Activated naive CD4-positive, alpha-beta T cell treated with anti-CD3 and anti-CD28 coated beads for 36 hours (primary cell): ENCODE measurements at regions not wholly inside any gene's neighbourhood (a gene's known extent, or its start where the extent isn't known, plus 50 kb on each side); places are given as distances from the start of the nearest gene placed in this dataset.

Source experiments
- CTCF ChIA-PET: fragments of 350-600 bp; sonication (Branson Sonifier 250); formaldehyde crosslinking; loops from one replicate; lab custom pipeline; 2021; ENCODE audit warnings: antibody characterized with exemption; lab: Charles Lee
- DNase-seq: peaks from one replicate; pipeline ENCODE4 v3.0.0-alpha.2; 2020
- H3K27ac Mint-ChIP-seq: one replicate; pipeline ENCODE4 v1.8.0; 2021; ENCODE audit warnings: mild to moderate bottlenecking, mixed read lengths
- H3K27me3 Mint-ChIP-seq: one replicate; pipeline ENCODE4 v1.8.0; 2021; ENCODE audit warnings: low read depth, mixed read lengths
- H3K36me3 Mint-ChIP-seq: one replicate; pipeline ENCODE4 v1.8.0; 2021; ENCODE audit warnings: low read depth, mixed read lengths
- H3K4me1 Mint-ChIP-seq: one replicate; pipeline ENCODE4 v1.8.0; 2021; ENCODE audit warnings: low read depth, mixed read lengths
- H3K4me3 Mint-ChIP-seq: one replicate; pipeline ENCODE4 v1.8.0; 2021; ENCODE audit warnings: mild to moderate bottlenecking, moderate library complexity, mixed read lengths
- H3K9me3 Mint-ChIP-seq: one replicate; pipeline ENCODE4 v1.8.0; 2021; ENCODE audit warnings: mixed read lengths
- intact Hi-C: fragments of 100-400 bp; cut with micrococcal nuclease; formaldehyde crosslinking; loops from one replicate; pipeline ENCODE4 v1.15.1; 2023

- DNase-seq = no peak
- no peak overlapping the region for H3K27ac Mint-ChIP-seq
- intact Hi-C loops = no loop called here
- H3K4me3 Mint-ChIP-seq = no peak overlapping the region
- H3K9me3 Mint-ChIP-seq = no peaks in the 10 kb centered on the region
- no peaks in the 10 kb centered on the region for H3K27me3 Mint-ChIP-seq
- H3K4me1 Mint-ChIP-seq = no peaks in the 10 kb centered on the region
- CTCF ChIA-PET = interaction anchor here (0.7 kb wide), 1 partner anchor 426 kb away, joined by 6 read pairs; no protein-coding TSS in a partner anchor
- no peaks in the 10 kb centered on the region for H3K36me3 Mint-ChIP-seq
Observed at GRCh38 chr1:87584586-87584985, 255.9 kb downstream of the LMO4 start.

- Mint-ChIP-seq H3K27ac (no peak overlapping the region), H3K36me3 (no peaks in the 10 kb centered on the region), H3K27me3 (no peaks in the 10 kb centered on the region), H3K4me1 (no peaks in the 10 kb centered on the region), H3K4me3 (no peak overlapping the region), H3K9me3 (no peaks in the 10 kb centered on the region)
- intact Hi-C loops = no loop called here
- no peak for DNase-seq
- CTCF ChIA-PET = no interaction called here
Observed at GRCh38 chr1:87586501-87586900, 257.8 kb downstream of the LMO4 start.

GRCh38 chr1:87588495-87588894 is 259.8 kb downstream of the LMO4 start:
- Mint-ChIP-seq H3K4me1 (no peaks in the 10 kb centered on the region), H3K36me3 (no peaks in the 10 kb centered on the region), H3K4me3 (no peak overlapping the region), H3K9me3 (no peaks in the 10 kb centered on the region), H3K27me3 (no peaks in the 10 kb centered on the region), H3K27ac (no peak overlapping the region)
- CTCF ChIA-PET = no interaction called here
- intact Hi-C loops = no loop called here
- DNase-seq = no peak

GRCh38 chr1:87591492-87591891 is 262.8 kb downstream of the LMO4 start:
- no peaks in the 10 kb centered on the region for H3K4me1 Mint-ChIP-seq
- CTCF ChIA-PET = no interaction called here
- intact Hi-C loops = no loop called here
- H3K36me3 Mint-ChIP-seq = no peaks in the 10 kb centered on the region
- DNase-seq = no peak
- H3K27me3 Mint-ChIP-seq = no peaks in the 10 kb centered on the region
- no peak overlapping the region for H3K4me3 Mint-ChIP-seq
- H3K9me3 Mint-ChIP-seq = no peaks in the 10 kb centered on the region
- no peak overlapping the region for H3K27ac Mint-ChIP-seq

GRCh38 chr1:87592156-87592555 is 263.5 kb downstream of the LMO4 start:
- Mint-ChIP-seq H3K27ac (no peak overlapping the region), H3K36me3 (no peaks in the 10 kb centered on the region), H3K9me3 (no peaks in the 10 kb centered on the region), H3K4me3 (no peak overlapping the region), H3K27me3 (no peaks in the 10 kb centered on the region), H3K4me1 (no peaks in the 10 kb centered on the region)
- intact Hi-C loops = no loop called here
- CTCF ChIA-PET = interaction anchor here (0.7 kb wide), 1 partner anchor 51 kb away, joined by 3 read pairs; no protein-coding TSS in a partner anchor
- no peak for DNase-seq

GRCh38 chr1:87594736-87595383 is 266.2 kb downstream of the LMO4 start:
- H3K27me3 Mint-ChIP-seq = no peaks in the 10 kb centered on the region
- no peaks in the 10 kb centered on the region for H3K9me3 Mint-ChIP-seq
- intact Hi-C loops = no loop called here

GRCh38 chr1:87595384-87595781 is 266.7 kb downstream of the LMO4 start:
- intact Hi-C loops = no loop called here
- no peaks in the 10 kb centered on the region for H3K27me3 Mint-ChIP-seq
- CTCF ChIA-PET = interaction anchor here (0.7 kb wide), 1 partner anchor 9 kb away, joined by 3 read pairs; no protein-coding TSS in a partner anchor
- no peaks in the 10 kb centered on the region for H3K9me3 Mint-ChIP-seq
- no peaks in the 10 kb centered on the region for H3K36me3 Mint-ChIP-seq
- DNase-seq = no peak
- no peak overlapping the region for H3K4me3 Mint-ChIP-seq
- H3K4me1 Mint-ChIP-seq = no peaks in the 10 kb centered on the region
- H3K27ac Mint-ChIP-seq = no peak overlapping the region

More at GRCh38 chr1:87594736-87595383, 266.2 kb downstream of the LMO4 start:
- H3K27ac Mint-ChIP-seq = no peak overlapping the region
- no peaks in the 10 kb centered on the region for H3K4me1 Mint-ChIP-seq
- no peaks in the 10 kb centered on the region for H3K36me3 Mint-ChIP-seq
- CTCF ChIA-PET = interaction anchor here (0.7 kb wide), 1 partner anchor 9 kb away, joined by 3 read pairs; no protein-coding TSS in a partner anchor
- H3K4me3 Mint-ChIP-seq = no peak overlapping the region
- no peak for DNase-seq

- intact Hi-C loops = no loop called here
- Mint-ChIP-seq H3K36me3 (no peaks in the 10 kb centered on the region), H3K27me3 (peaks cover 3% of the 10 kb centered on the region), H3K27ac (no peak overlapping the region), H3K4me3 (no peak overlapping the region), H3K9me3 (no peaks in the 10 kb centered on the region), H3K4me1 (no peaks in the 10 kb centered on the region)
- CTCF ChIA-PET = interaction anchor here (0.6 kb wide), 2 partner anchors 268 to 688 kb away, joined by 3 to 4 read pairs; no protein-coding TSS in a partner anchor
- DNase-seq = no peak
Observed at GRCh38 chr1:87598429-87598828, 269.7 kb downstream of the LMO4 start.

GRCh38 chr1:87599569-87599968 is 270.9 kb downstream of the LMO4 start:
- no peaks in the 10 kb centered on the region for H3K36me3 Mint-ChIP-seq
- no peaks in the 10 kb centered on the region for H3K9me3 Mint-ChIP-seq
- H3K4me1 Mint-ChIP-seq = no peaks in the 10 kb centered on the region
- DNase-seq = no peak
- CTCF ChIA-PET = interaction anchor here (0.6 kb wide), 1 partner anchor 73 kb away, joined by 3 read pairs; no protein-coding TSS in a partner anchor
- intact Hi-C loops = no loop called here
- H3K27ac Mint-ChIP-seq = no peak overlapping the region
- peaks cover 6% of the 10 kb centered on the region for H3K27me3 Mint-ChIP-seq
- H3K4me3 Mint-ChIP-seq = no peak overlapping the region

- Mint-ChIP-seq H3K27me3 (peaks cover 6% of the 10 kb centered on the region), H3K27ac (no peak overlapping the region), H3K9me3 (no peaks in the 10 kb centered on the region), H3K36me3 (no peaks in the 10 kb centered on the region), H3K4me3 (no peak overlapping the region), H3K4me1 (no peaks in the 10 kb centered on the region)
- intact Hi-C loops = no loop called here
- CTCF ChIA-PET = interaction anchor here (0.6 kb wide), 1 partner anchor 72 kb away, joined by 3 read pairs; no protein-coding TSS in a partner anchor
- DNase-seq = no peak
Observed at GRCh38 chr1:87600055-87600850, 271.6 kb downstream of the LMO4 start.

- intact Hi-C loops = no loop called here
- Mint-ChIP-seq H3K9me3 (no peaks in the 10 kb centered on the region), H3K36me3 (no peaks in the 10 kb centered on the region), H3K27me3 (peaks cover 6% of the 10 kb centered on the region), H3K4me1 (no peaks in the 10 kb centered on the region), H3K27ac (no peak overlapping the region), H3K4me3 (no peak overlapping the region)
- no peak for DNase-seq
- CTCF ChIA-PET = no interaction called here
Observed at GRCh38 chr1:87600854-87601253, 272.2 kb downstream of the LMO4 start.

- Mint-ChIP-seq H3K4me3 (no peak overlapping the region), H3K4me1 (no peaks in the 10 kb centered on the region), H3K9me3 (no peaks in the 10 kb centered on the region), H3K36me3 (no peaks in the 10 kb centered on the region), H3K27me3 (peaks cover 11% of the 10 kb centered on the region), H3K27ac (no peak overlapping the region)
- intact Hi-C loops = no loop called here
- DNase-seq = no peak
- CTCF ChIA-PET = interaction anchor here (1.1 kb wide), 1 partner anchor 349 kb away, joined by 3 read pairs; no protein-coding TSS in a partner anchor
Observed at GRCh38 chr1:87603626-87604025, 274.9 kb downstream of the LMO4 start.
